Medulla oblongata (tissue), 1 donor: ENCODE measurements at regions not wholly inside any gene's neighbourhood (a gene's known extent, or its start where the extent isn't known, plus 50 kb on each side); places are given as distances from the start of the nearest gene placed in this dataset.
A peak's percentile ranks its signal among the peaks of the same experiment; 100 is the strongest.

ENCODE experiments used
- DNase-seq: peaks from one replicate; pipeline ENCODE4 v3.0.0-alpha.2; 2015; ENCODE audit errors: extremely low spot score

- DNase-seq = no peak
Measured at GRCh38 chr2:223519471-223519870, 82.7 kb downstream of the SCG2 start.

DNA sequence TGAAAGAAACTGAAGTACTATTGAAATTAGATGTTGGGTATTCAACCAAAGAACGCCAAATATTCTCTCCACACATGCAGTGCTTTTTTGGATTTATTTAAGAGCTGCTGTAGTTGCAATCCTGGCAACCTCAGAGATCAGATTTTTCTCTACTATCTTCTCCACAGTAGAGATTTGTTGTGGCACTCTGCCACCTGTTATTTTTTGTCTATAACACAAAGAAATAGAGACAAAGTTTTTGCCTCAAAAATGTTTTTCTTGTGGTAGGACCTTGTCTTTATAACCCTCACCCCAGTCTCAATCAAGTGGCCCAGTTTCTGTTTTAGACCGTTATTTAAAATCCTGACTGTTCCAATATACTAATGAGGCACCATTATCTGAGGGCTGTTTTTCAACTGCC is 79.4 kb downstream of the SCG2 start:
- DNase-seq = no peak

DNA sequence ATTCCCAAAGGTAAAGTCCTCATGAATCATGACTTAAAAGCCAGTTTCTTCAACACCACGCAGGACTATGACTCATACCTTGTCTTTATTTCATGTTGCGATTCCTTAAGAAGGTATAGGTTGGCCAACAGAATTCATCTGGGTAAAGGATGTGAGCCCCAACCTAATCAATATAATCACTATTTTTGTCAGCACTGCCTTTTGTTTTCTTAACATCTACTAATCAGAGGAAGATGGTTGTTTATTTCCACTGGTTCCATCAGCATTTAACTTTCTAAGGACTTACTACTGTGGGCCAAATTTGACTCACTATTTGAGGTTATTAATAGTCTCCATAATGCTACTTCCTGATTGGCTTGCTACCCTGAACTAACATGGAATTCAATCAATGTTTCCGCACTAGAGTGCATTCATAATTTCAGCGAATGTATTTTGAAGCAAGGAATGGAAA is 78.6 kb downstream of the SCG2 start:
- no peak for DNase-seq

DNA sequence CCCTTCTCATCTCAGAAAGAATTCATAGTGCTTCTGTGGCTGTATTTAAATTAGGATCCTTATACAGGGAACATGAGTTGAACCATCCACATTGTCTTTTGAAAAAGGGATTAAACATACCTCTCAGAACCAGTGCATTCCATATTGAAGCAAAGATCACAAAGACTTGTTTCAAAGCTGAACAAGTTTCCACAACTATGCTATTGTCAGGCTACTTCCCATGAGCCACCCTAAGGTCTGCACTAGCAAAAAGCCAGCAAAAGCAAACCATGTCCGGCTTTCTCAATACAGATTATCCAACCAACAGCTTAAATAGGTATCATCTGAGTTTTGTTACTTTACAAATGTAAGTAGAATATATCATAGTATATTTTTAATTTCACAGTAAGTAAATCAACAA is 78.1 kb downstream of the SCG2 start:
- DNase-seq = no peak

DNA sequence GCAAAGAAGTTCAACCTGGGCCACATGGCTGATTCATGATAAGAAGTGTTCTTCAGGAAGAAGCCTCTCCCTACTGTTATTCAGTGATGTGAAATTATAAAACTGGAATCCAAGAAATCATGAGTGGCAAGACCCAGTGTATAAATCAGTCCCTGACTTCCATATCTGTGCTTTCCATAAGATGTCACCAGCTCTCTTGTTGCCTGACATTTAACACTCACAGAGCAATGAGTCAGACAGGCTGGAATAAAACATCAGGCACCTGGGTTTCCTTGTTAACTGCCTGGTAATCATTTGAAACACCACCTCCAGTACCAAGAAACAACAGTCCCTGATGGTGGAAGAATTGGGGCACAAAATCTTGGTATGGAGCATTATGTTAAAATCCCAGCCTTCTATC is 76.1 kb downstream of the SCG2 start:
- DNase-seq = no peak

- no peak for DNase-seq
Measured at GRCh38 chr2:223528036-223528435, 74.1 kb downstream of the SCG2 start.

DNA sequence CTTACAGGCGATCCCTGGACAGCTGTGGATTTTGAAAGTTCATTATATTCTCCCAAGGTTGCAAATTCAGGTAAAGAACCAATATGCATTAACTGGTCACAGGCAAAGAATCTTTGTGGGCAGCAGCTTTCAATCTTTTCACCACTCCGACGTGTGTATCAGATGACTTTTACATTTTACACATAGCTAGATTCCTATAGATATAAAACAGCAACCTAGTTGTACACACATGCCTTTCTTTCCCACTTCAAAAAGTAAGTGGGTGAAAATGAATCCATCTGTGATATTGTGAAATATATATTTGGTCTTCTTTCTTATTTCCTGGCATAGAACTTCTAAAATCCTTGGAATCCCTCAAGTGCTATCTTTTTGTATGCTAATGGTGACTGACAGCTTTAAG is 72.5 kb downstream of the SCG2 start:
- no peak for DNase-seq

DNA sequence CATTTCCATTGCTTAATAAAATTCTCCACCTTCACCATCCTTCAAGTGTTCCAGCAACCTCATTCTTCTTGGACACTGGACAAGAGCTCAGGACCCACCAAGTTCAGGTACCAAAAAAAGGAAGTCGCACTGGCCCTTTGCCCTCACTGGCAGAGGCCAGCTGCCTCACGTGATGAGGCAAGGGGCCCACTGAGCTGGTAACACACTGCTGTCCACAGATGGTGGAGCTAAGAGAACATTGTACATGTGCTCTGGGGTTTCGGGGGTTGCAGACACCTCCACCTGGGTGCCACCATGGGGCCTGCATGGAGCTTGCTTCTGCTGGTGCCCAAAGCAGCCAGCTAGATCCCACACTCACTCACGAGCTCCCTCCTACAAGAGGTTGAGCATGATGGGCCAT is 71.3 kb downstream of the SCG2 start:
- DNase-seq = no peak

GRCh38 chr2:223532161-223532560 is 70.0 kb downstream of the SCG2 start:
- DNase-seq = no peak

DNA sequence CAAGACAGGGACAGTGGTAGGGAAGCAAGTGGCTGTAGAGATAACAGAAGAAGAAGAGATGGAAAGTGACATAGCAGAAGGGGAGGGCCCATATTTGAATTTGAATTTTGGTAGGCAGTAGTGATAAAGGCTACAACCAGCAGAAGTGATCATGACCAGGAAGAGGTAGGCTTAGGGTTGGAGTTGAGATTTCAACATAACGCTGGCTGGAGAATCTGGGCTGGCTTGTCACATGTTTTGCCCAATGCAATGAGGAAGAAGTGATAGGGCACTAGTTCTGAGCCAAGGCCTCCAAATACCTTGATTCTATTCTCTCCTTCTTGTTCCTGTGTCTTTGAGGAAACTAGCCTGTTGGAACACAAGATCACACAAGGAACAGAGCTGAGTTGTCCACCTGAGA is 69.4 kb downstream of the SCG2 start:
- no peak for DNase-seq

DNA sequence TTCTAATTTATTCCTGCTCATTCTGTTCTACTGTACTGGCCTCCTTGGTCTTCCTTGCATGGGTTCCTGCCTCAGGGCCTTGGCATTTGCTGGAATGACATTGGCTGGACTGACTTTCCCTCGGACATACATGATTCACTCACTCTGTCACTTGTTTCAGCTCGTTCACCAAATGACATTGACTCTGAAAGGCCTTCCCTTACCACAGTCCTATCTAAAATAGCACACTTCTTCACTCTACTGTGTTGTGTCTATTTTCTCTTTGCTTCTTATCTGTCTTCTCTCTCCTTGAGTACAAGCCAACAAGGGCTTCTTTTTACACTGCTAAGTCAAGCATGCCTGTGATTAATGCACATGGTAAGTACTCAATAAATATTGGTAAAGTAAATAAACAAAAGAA is 65.6 kb downstream of the SCG2 start:
- DNase-seq = no peak

GRCh38 chr2:223537115-223537514 is 65.0 kb downstream of the SCG2 start:
- no peak for DNase-seq

DNA sequence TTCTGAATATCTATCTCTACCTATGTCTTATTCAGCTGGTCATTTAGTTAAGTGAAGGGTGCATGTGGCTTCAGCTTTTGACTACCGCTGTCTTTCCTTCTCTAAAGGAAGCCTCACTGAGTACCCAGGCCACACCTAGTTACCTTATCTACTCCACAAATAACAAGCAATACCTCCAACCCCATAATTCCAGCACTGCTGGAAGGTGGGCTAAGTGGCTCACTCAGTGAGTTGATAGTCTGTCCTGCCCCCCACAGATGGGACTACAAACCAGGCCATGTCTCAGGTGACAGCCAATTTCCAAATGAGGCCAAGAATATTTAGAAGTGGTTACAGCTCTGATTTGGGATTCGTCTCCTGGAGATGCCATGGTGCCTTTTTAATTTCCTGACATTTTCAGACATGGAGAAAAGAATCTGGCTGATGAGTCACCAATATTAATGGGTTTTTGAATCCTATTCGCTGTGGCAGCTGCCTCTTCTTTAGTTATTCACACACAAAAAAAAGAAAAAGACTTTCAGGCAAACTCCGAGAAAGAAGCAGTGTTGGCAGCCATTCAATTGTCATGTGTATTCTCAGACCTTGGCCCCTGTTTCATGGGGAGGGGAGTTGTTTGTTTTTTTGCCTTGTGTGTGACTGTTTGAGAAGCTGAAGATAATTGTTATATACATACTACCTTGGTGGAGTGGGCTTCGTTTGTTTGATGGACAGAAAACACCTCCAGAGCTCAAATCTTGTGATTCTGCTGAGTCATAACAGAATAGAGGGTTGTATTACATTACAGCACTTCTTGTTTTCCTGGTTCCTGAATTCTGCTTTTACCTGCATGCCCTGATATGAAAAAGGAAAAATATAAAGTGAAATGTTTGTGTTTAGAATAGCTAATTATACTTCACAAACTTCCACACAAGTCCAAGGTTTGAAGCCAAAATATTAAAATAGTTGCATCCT is 64.2 kb downstream of the SCG2 start:
- peak; percentile 59 for DNase-seq

- DNase-seq = peak; percentile 42
Measured at GRCh38 chr2:223538920-223539440, 63.2 kb downstream of the SCG2 start.

DNA sequence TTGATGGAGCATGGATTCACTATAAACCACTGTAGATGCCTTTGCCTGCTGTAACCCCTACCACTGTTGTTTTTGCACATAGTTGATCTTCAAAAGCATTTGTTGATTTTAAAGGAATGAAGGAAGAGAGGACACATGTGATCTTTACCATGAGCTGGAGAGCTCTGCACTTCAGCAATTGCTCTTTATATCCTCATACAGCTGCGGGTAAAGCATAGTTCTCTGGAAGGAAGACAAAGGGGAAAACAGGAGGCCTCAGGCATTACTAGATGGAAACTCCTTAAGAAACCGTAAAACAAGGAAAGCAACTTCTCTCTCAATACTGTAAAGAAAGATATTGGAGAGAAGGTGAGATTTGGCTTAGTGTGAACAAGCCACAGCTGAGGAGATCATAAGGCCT is 60.6 kb downstream of the SCG2 start:
- no peak for DNase-seq

DNA sequence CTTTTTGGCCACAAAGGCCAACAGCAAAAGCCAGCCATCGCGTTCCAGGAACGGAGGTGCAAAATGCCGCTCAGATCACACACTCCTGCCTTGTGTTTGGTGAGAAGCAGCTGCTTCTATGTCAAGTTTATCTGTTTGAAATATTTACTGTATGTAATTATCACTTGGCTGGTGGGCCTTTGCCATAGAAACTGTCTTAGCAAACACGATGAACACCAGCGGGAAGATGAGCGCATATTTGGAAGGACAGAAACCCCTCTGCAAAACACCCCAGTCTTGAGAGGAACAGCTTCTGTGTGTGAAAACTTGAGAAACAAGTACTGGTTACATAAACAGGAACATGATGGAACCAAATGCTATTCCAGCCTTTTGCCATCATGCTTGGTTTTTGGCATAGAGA is 59.7 kb downstream of the SCG2 start:
- DNase-seq = no peak

DNA sequence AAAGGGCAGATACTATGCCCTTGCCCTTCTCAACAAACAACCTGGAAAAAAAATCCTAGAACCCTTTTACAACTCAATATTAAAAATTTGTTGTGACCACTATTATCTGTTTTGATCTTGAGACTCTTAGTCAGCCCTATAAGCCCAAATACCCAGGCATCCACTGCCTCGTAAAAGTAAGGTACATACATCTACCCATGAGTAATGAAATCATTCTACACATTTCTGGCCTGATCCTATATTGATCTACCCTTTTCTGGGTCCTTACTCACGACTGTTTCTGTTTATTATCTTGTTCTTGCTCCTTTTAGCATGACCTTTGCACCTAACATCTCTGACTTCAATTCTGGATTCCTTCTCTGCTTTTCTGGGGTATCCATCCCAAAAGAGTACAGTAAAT is 56.8 kb downstream of the SCG2 start:
- no peak for DNase-seq

- no peak for DNase-seq
Measured at GRCh38 chr2:223545830-223546229, 56.3 kb downstream of the SCG2 start.
